RWPE2 (cell line): ENCODE measurements at regions not wholly inside any gene's neighbourhood (a gene's known extent, or its start where the extent isn't known, plus 50 kb on each side); places are given as distances from the start of the nearest gene placed in this dataset.
A peak's percentile ranks its signal among the peaks of the same experiment; 100 is the strongest.

Experiments
- ATAC-seq: fragments of 200-7000 bp; cut with Tn5 transposase; 3 replicates; pipeline ENCODE4 v1.9.1; 2021; ENCODE audit warnings: low read depth
- DNase-seq: peaks from one replicate; pipeline ENCODE4 v3.0.0-alpha.2; 2020; ENCODE audit warnings: low spot score
- H3K27ac ChIP-seq: fragments of 450-650 bp; 2 replicates; pipeline ENCODE4 v1.5.1; 2017; ENCODE audit warnings: mild to moderate bottlenecking; ENCODE audit not compliant: poor library complexity, severe bottlenecking
- H3K27me3 ChIP-seq: fragments of 250-450 bp; sonication (Bioruptor Pico); 2 replicates; pipeline ENCODE4 v1.5.1; 2021; ENCODE audit warnings: mild to moderate bottlenecking, moderate library complexity; ENCODE audit not compliant: insufficient read depth, poor library complexity, severe bottlenecking
- H3K36me3 ChIP-seq: fragments of 250-450 bp; sonication (Bioruptor Pico); 2 replicates; pipeline ENCODE4 v1.5.1; 2020; ENCODE audit warnings: low read depth, mild to moderate bottlenecking, moderate library complexity
- H3K4me1 ChIP-seq: fragments of 250-450 bp; sonication (Bioruptor Pico); 2 replicates; pipeline ENCODE4 v1.5.1; 2021; ENCODE audit warnings: mild to moderate bottlenecking, moderate library complexity; ENCODE audit not compliant: insufficient read depth, poor library complexity, severe bottlenecking
- H3K4me3 ChIP-seq: fragments of 250-450 bp; sonication (Bioruptor Pico); 2 replicates; pipeline ENCODE4 v1.5.1; 2021; ENCODE audit warnings: mild to moderate bottlenecking, moderate library complexity; ENCODE audit not compliant: severe bottlenecking
- H3K9me3 ChIP-seq: fragments of 250-450 bp; sonication (Bioruptor Pico); 2 replicates; pipeline ENCODE4 v1.5.1; 2021; ENCODE audit warnings: mild to moderate bottlenecking, moderate library complexity; ENCODE audit not compliant: severe bottlenecking
- CTCF ChIP-seq: fragments of 450-650 bp; IDR thresholded peaks from one replicate; pipeline ENCODE4 v1.5.1; 2017; ENCODE audit warnings: mild to moderate bottlenecking, moderate library complexity; ENCODE audit not compliant: poor library complexity, severe bottlenecking

DNA sequence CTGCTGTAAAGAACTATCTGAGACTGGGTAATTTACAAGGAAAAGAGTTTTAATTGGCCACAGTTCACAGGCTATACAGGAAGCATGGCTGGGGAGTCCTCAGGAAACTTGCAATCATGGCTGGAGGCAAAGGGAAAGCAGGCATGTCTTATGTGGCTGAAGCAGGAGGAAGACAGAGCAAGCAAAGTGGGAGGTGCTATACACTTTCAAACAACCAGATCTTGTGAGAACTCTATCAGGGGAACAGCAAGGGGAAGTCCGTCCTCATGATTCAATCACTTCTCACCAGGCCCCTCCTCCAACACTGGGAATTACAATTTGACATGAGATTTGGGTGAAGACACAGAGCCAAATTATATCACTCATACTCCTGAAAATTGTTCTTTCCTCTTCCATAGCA lies 109.5 kb upstream of the PKP2 start:
- H3K4me3 ChIP-seq = no peak overlapping the region
- no peak for ATAC-seq
- no peaks in the 10 kb centered on the region for H3K9me3 ChIP-seq
- DNase-seq = no peak
- H3K4me1 ChIP-seq = no peaks in the 10 kb centered on the region
- no peak overlapping the region for H3K27ac ChIP-seq
- no peak for TF ChIP-seq CTCF
- no peaks in the 10 kb centered on the region for H3K36me3 ChIP-seq
- no peaks in the 10 kb centered on the region for H3K27me3 ChIP-seq

GRCh38 chr12:33000016-33000415 lies 103.4 kb upstream of the PKP2 start:
- no peak overlapping the region for H3K27ac ChIP-seq
- ATAC-seq (no peak), DNase-seq (no peak)
- H3K36me3 ChIP-seq = no peaks in the 10 kb centered on the region
- no peaks in the 10 kb centered on the region for H3K27me3 ChIP-seq
- no peaks in the 10 kb centered on the region for H3K9me3 ChIP-seq
- no peak for TF ChIP-seq CTCF
- H3K4me3 ChIP-seq = no peak overlapping the region
- no peaks in the 10 kb centered on the region for H3K4me1 ChIP-seq

- no peak for ATAC-seq
- peaks cover 4% of the 10 kb centered on the region for H3K4me1 ChIP-seq
- H3K9me3 ChIP-seq = no peaks in the 10 kb centered on the region
- no peaks in the 10 kb centered on the region for H3K27me3 ChIP-seq
- H3K27ac ChIP-seq = no peak overlapping the region
- H3K4me3 ChIP-seq = no peak overlapping the region
- no peak for TF ChIP-seq CTCF
- DNase-seq = no peak
- no peaks in the 10 kb centered on the region for H3K36me3 ChIP-seq
Observed at GRCh38 chr12:32997471-32997870, 100.9 kb upstream of the PKP2 start.

DNA sequence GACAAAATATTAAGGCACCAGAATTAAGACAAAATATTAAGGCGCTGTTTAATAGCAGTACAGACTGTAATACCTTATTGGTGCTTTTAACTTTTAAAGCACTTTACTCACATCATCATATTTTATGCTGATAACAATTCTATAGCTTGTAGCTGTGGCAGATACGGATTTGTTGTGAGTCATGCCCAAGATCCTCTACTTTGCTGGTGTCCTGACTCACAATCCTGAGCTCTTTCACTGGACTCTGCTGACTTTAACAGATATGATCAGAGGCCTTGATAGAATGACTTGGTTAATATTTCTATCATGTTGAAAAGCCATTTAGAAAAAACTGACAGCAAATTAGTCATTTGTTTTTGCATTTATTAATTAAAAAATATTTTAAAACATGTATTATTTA lies 99.0 kb upstream of the PKP2 start:
- H3K4me3 ChIP-seq = no peak overlapping the region
- DNase-seq (no peak), ATAC-seq (peak; percentile 76)
- no peak for TF ChIP-seq CTCF
- H3K9me3 ChIP-seq = no peaks in the 10 kb centered on the region
- no peaks in the 10 kb centered on the region for H3K27me3 ChIP-seq
- no peaks in the 10 kb centered on the region for H3K36me3 ChIP-seq
- H3K27ac ChIP-seq = no peak overlapping the region
- peaks cover 4% of the 10 kb centered on the region for H3K4me1 ChIP-seq

GRCh38 chr12:32993404-32993803 lies 96.8 kb upstream of the PKP2 start:
- TF ChIP-seq CTCF = no peak
- DNase-seq (no peak), ATAC-seq (0 out of 3 replicates have a peak, but pooled peaks have one; percentile 41)
- peaks cover 4% of the 10 kb centered on the region for H3K4me1 ChIP-seq
- no peaks in the 10 kb centered on the region for H3K9me3 ChIP-seq
- no peaks in the 10 kb centered on the region for H3K36me3 ChIP-seq
- H3K27me3 ChIP-seq = no peaks in the 10 kb centered on the region
- H3K27ac ChIP-seq = no peak overlapping the region
- no peak overlapping the region for H3K4me3 ChIP-seq
